IMR-90 (cell line): ENCODE measurements at regions not wholly inside any gene's neighbourhood (a gene's known extent, or its start where the extent isn't known, plus 50 kb on each side); places are given as distances from the start of the nearest gene placed in this dataset.

ENCODE experiments used
- CEBPB ChIP-seq: IDR thresholded peaks from 2 replicates; pipeline ENCODE4 v1.6.1; 2012; ENCODE audit warnings: low read depth, low read length, improper control_type of control experiment
- CTCF ChIP-seq: conservative IDR thresholded peaks from 2 replicates; pipeline ENCODE4 v1.5.1; 2012; ENCODE audit warnings: mild to moderate bottlenecking, low read depth, low read length, improper control_type of control experiment
- ELK1 ChIP-seq: fragments of 150-350 bp; IDR thresholded peaks from 2 replicates; pipeline ENCODE4 v1.6.1; 2016; ENCODE audit warnings: low read depth, mild to moderate bottlenecking, low read length, moderate library complexity, borderline replicate concordance
- MAFK ChIP-seq: IDR thresholded peaks from 2 replicates; pipeline ENCODE4 v1.6.1; 2012; ENCODE audit warnings: low read depth, low read length, improper control_type of control experiment
- POLR2A ChIP-seq: IDR thresholded peaks from 2 replicates; pipeline ENCODE4 v1.6.1; 2012; ENCODE audit warnings: mild to moderate bottlenecking, low read depth, low read length
- RAD21 ChIP-seq: IDR thresholded peaks from 2 replicates; pipeline ENCODE4 v1.6.1; 2012; ENCODE audit warnings: low read length, improper control_type of control experiment

- TF ChIP-seq CTCF, result 0 out of 2 replicates have a peak, but pooled peaks have one; percentile 8
- TF ChIP-seq CEBPB, result no peak
- no peak for TF ChIP-seq POLR2A
- no peak for TF ChIP-seq RAD21
- TF ChIP-seq ELK1, result no peak
- TF ChIP-seq MAFK, result no peak
Measured at GRCh38 chr10:78353636-78354035, 320.0 kb downstream of the RPS24 start.
